ENCODE measurements at regions not wholly inside any gene's neighbourhood (a gene's known extent, or its start where the extent isn't known, plus 50 kb on each side); places are given as distances from the start of the nearest gene placed in this dataset.

DNA sequence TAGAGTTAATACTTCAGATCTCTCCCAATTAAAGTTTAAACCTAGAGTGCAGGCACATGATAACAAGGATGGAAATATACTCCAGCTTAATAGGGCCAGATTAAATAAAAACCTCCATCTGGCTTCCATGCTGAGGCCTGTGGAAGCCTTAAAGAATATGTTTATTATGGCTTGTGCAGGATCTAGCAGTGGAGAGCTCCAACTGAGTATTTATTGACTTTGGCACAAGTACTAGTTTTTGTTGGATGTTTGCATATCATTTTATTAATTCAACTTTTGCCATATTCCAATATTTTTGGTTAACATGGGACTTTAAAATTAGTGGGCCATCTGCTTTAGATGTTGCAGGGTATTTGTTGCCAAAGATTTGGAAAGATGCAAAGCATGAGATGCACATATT lies 860.4 kb upstream of the SOX11 start:
- no peak overlapping the region for H2AFZ ChIP-seq (ENCODE audit: low read length)
- H3K27ac ChIP-seq (replicated peaks; ENCODE audit: low read length), result no peak overlapping the region
- H2BK12ac ChIP-seq (ENCODE audit: low read length), result no peak overlapping the region
- H3K23ac ChIP-seq (ENCODE audit: low read depth, low read length, poor library complexity), result no peak overlapping the region
- no peak overlapping the region for H3K4me2 ChIP-seq (ENCODE audit: insufficient read depth, low read length, poor library complexity, severe bottlenecking)
- H4K8ac ChIP-seq (ENCODE audit: low read depth, low read length), result no peak overlapping the region
- no peak overlapping the region for H2BK120ac ChIP-seq (ENCODE audit: low read depth, low read length)
- H3K4ac ChIP-seq (ENCODE audit: low read length), result no peak overlapping the region
- H3K14ac ChIP-seq (ENCODE audit: low read length), result no peak overlapping the region
- peaks cover 0 to 2% of the 10 kb centered on the region in 2 donors for H3K9me3 ChIP-seq (replicated peaks in 1 of 2; ENCODE audit: control insufficient read depth in 2 of 2, insufficient read depth in 1 of 2, low read depth in 1 of 2, low read length in 2 of 2)
- H3K79me1 ChIP-seq (ENCODE audit: low read depth, low read length), result no peaks in the 10 kb centered on the region
- no peak overlapping the region for H2AK5ac ChIP-seq (ENCODE audit: low read depth, low read length)
- H3K36me3 ChIP-seq (replicated peaks in 1 of 2; ENCODE audit: control insufficient read depth in 2 of 2, insufficient read depth in 2 of 2, low read length in 2 of 2), result no peaks in the 10 kb centered on the region
- H3K27me3 ChIP-seq (ENCODE audit: control insufficient read depth in 3 of 3, insufficient read depth in 3 of 3, low read depth in 1 of 3, low read length in 3 of 3), result no peaks in the 10 kb centered on the region
- no peak for DNase-seq (ENCODE audit: low spot score)
- H2BK15ac ChIP-seq (ENCODE audit: low read length), result no peak overlapping the region
- no peak overlapping the region for H3K4me3 ChIP-seq (ENCODE audit: low read length in 2 of 2)
- no peak overlapping the region for H4K91ac ChIP-seq (ENCODE audit: low read depth, low read length, poor library complexity)
- H3K4me1 ChIP-seq (ENCODE audit: control insufficient read depth in 2 of 2, insufficient read depth in 1 of 2, low read depth in 1 of 2, low read length in 2 of 2), result no peaks in the 10 kb centered on the region
- no peak overlapping the region for H2BK5ac ChIP-seq (ENCODE audit: low read length)
- H3K18ac ChIP-seq (ENCODE audit: low read length), result no peak overlapping the region
- H3K9ac ChIP-seq (ENCODE audit: low read depth, low read length, poor library complexity), result no peak overlapping the region

DNA sequence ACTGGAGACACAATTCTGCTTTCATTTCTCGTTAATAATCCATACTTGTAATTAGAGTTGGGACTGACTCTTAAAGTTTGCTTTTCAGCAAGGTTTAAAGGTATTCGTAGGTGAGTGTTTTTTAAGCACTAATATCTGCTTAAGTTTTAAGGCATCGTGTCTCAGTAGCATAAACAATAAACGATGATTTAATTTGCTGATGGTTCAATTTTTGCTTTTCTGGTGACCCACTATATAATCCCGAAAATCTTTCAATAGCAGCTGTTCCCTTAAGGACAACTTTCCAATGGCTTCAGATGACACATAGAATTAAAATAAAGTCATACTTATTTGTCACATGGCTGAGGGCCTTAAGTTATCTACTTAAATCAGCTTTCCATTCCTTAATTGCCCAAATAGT lies 859.5 kb upstream of the SOX11 start:
- H3K18ac ChIP-seq (ENCODE audit: low read length), result no peak overlapping the region
- H4K8ac ChIP-seq (ENCODE audit: low read depth, low read length), result no peak overlapping the region
- no peak overlapping the region for H3K4ac ChIP-seq (ENCODE audit: low read length)
- no peak overlapping the region for H2BK12ac ChIP-seq (ENCODE audit: low read length)
- no peak overlapping the region for H2AFZ ChIP-seq (ENCODE audit: low read length)
- no peaks in the 10 kb centered on the region for H3K27me3 ChIP-seq (ENCODE audit: control insufficient read depth in 3 of 3, insufficient read depth in 3 of 3, low read depth in 1 of 3, low read length in 3 of 3)
- H3K36me3 ChIP-seq (replicated peaks in 1 of 2; ENCODE audit: control insufficient read depth in 2 of 2, insufficient read depth in 2 of 2, low read length in 2 of 2), result no peaks in the 10 kb centered on the region
- no peaks in the 10 kb centered on the region for H3K79me1 ChIP-seq (ENCODE audit: low read depth, low read length)
- no peak overlapping the region for H2BK5ac ChIP-seq (ENCODE audit: low read length)
- H3K9me3 ChIP-seq (replicated peaks in 1 of 2; ENCODE audit: control insufficient read depth in 2 of 2, insufficient read depth in 1 of 2, low read depth in 1 of 2, low read length in 2 of 2), result peaks cover 0 to 2% of the 10 kb centered on the region in 2 donors
- H2BK15ac ChIP-seq (ENCODE audit: low read length), result no peak overlapping the region
- no peak overlapping the region for H2BK120ac ChIP-seq (ENCODE audit: low read depth, low read length)
- no peak overlapping the region for H4K91ac ChIP-seq (ENCODE audit: low read depth, low read length, poor library complexity)
- no peak overlapping the region for H3K23ac ChIP-seq (ENCODE audit: low read depth, low read length, poor library complexity)
- no peak overlapping the region for H3K27ac ChIP-seq (replicated peaks; ENCODE audit: low read length)
- no peak overlapping the region for H3K4me3 ChIP-seq (ENCODE audit: low read length in 2 of 2)
- no peak overlapping the region for H3K9ac ChIP-seq (ENCODE audit: low read depth, low read length, poor library complexity)
- no peak for DNase-seq (ENCODE audit: low spot score)
- WGBS, 2 donors (ENCODE audit: extremely low coverage in 2 of 2, insufficient read length in 2 of 2, insufficient replicate concordance in 1 of 2), result no CpG with 5 or more reads among the region's 5 CpGs
- H3K14ac ChIP-seq (ENCODE audit: low read length), result no peak overlapping the region
- H2AK5ac ChIP-seq (ENCODE audit: low read depth, low read length), result no peak overlapping the region
- H3K4me1 ChIP-seq (ENCODE audit: control insufficient read depth in 2 of 2, insufficient read depth in 1 of 2, low read depth in 1 of 2, low read length in 2 of 2), result no peaks in the 10 kb centered on the region
- H3K4me2 ChIP-seq (ENCODE audit: insufficient read depth, low read length, poor library complexity, severe bottlenecking), result no peak overlapping the region

DNA sequence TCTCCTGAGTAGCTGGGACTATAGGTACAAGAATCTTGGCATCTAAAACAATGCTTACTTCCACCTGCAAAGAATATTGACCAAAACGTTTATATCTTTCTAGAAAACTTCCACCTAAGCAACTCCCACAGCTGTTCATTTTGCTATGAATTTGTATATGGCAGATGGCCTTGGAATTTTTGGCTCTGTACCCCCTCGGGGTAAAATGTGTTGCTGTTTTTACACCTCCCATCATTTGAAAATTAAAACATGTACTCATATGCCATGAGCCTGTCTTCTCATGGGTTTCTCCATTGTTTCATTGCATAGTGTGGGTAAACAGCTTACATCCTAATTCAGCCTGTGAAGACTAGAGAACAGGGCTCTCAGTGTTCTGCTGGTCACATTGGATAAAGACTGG lies 853.6 kb upstream of the SOX11 start:
- Histone ChIP-seq H4K91ac (ENCODE audit: low read depth, low read length, poor library complexity) (no peak overlapping the region), H3K9me3 (replicated peaks in 1 of 2; ENCODE audit: control insufficient read depth in 2 of 2, insufficient read depth in 1 of 2, low read depth in 1 of 2, low read length in 2 of 2) (peaks cover 0 to 2% of the 10 kb centered on the region in 2 donors), H3K4me1 (ENCODE audit: control insufficient read depth in 2 of 2, insufficient read depth in 1 of 2, low read depth in 1 of 2, low read length in 2 of 2) (no peaks in the 10 kb centered on the region), H3K18ac (ENCODE audit: low read length) (no peak overlapping the region), H3K27ac (replicated peaks; ENCODE audit: low read length) (no peak overlapping the region), H3K4ac (ENCODE audit: low read length) (no peak overlapping the region), H2AFZ (ENCODE audit: low read length) (no peak overlapping the region), H3K79me1 (ENCODE audit: low read depth, low read length) (no peaks in the 10 kb centered on the region), H2BK120ac (ENCODE audit: low read depth, low read length) (no peak overlapping the region), H4K8ac (ENCODE audit: low read depth, low read length) (no peak overlapping the region), H2AK5ac (ENCODE audit: low read depth, low read length) (no peak overlapping the region), H3K9ac (ENCODE audit: low read depth, low read length, poor library complexity) (no peak overlapping the region), H3K27me3 (ENCODE audit: control insufficient read depth in 3 of 3, insufficient read depth in 3 of 3, low read depth in 1 of 3, low read length in 3 of 3) (no peaks in the 10 kb centered on the region), H3K4me3 (ENCODE audit: low read length in 2 of 2) (no peak overlapping the region), H3K14ac (ENCODE audit: low read length) (no peak overlapping the region), H3K4me2 (ENCODE audit: insufficient read depth, low read length, poor library complexity, severe bottlenecking) (no peak overlapping the region), H2BK5ac (ENCODE audit: low read length) (no peak overlapping the region), H2BK15ac (ENCODE audit: low read length) (no peak overlapping the region), H3K36me3 (replicated peaks in 1 of 2; ENCODE audit: control insufficient read depth in 2 of 2, insufficient read depth in 2 of 2, low read length in 2 of 2) (no peaks in the 10 kb centered on the region), H2BK12ac (ENCODE audit: low read length) (no peak overlapping the region), H3K23ac (ENCODE audit: low read depth, low read length, poor library complexity) (no peak overlapping the region)
- WGBS, 2 donors (ENCODE audit: extremely low coverage in 2 of 2, insufficient read length in 2 of 2, insufficient replicate concordance in 1 of 2), result no CpG with 5 or more reads among the region's 2 CpGs
- no peak for DNase-seq (ENCODE audit: low spot score)

DNA sequence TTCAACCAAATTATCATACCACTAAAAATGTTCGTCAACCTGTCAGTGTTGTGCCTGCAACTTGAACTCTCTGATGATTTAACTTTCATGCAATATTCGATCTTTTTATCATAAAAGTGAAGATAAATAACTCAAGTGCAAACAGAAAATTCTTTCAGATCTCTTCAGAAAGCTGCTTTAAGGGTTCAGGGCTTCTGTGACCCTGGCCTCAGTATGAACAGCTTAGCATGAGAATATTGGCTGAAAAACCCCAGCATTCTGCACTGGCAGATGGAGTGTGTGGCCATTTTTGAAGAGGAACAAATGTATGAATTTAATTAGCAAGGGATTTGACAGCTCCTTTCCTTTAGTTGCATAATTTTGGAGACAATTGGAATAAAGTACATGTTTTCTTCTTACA lies 851.4 kb upstream of the SOX11 start:
- Histone ChIP-seq H3K4me1 (ENCODE audit: control insufficient read depth in 2 of 2, insufficient read depth in 1 of 2, low read depth in 1 of 2, low read length in 2 of 2) (no peaks in the 10 kb centered on the region), H3K79me1 (ENCODE audit: low read depth, low read length) (no peaks in the 10 kb centered on the region), H2AK5ac (ENCODE audit: low read depth, low read length) (no peak overlapping the region), H3K14ac (ENCODE audit: low read length) (no peak overlapping the region), H3K4me2 (ENCODE audit: insufficient read depth, low read length, poor library complexity, severe bottlenecking) (no peak overlapping the region), H3K9ac (ENCODE audit: low read depth, low read length, poor library complexity) (no peak overlapping the region), H2BK15ac (ENCODE audit: low read length) (no peak overlapping the region), H3K27me3 (ENCODE audit: control insufficient read depth in 3 of 3, insufficient read depth in 3 of 3, low read depth in 1 of 3, low read length in 3 of 3) (no peaks in the 10 kb centered on the region), H3K18ac (ENCODE audit: low read length) (no peak overlapping the region), H2BK120ac (ENCODE audit: low read depth, low read length) (no peak overlapping the region), H3K23ac (ENCODE audit: low read depth, low read length, poor library complexity) (no peak overlapping the region), H3K4ac (ENCODE audit: low read length) (no peak overlapping the region), H4K91ac (ENCODE audit: low read depth, low read length, poor library complexity) (no peak overlapping the region), H2AFZ (ENCODE audit: low read length) (no peak overlapping the region), H2BK5ac (ENCODE audit: low read length) (no peak overlapping the region), H3K9me3 (replicated peaks in 1 of 2; ENCODE audit: control insufficient read depth in 2 of 2, insufficient read depth in 1 of 2, low read depth in 1 of 2, low read length in 2 of 2) (peaks cover 0 to 2% of the 10 kb centered on the region in 2 donors), H2BK12ac (ENCODE audit: low read length) (no peak overlapping the region), H4K8ac (ENCODE audit: low read depth, low read length) (no peak overlapping the region), H3K4me3 (ENCODE audit: low read length in 2 of 2) (no peak overlapping the region), H3K36me3 (replicated peaks in 1 of 2; ENCODE audit: control insufficient read depth in 2 of 2, insufficient read depth in 2 of 2, low read length in 2 of 2) (no peaks in the 10 kb centered on the region), H3K27ac (replicated peaks; ENCODE audit: low read length) (no peak overlapping the region)
- DNase-seq (ENCODE audit: low spot score), result no peak
- no CpG with 5 or more reads among the region's 2 CpGs for WGBS, 2 donors (ENCODE audit: extremely low coverage in 2 of 2, insufficient read length in 2 of 2, insufficient replicate concordance in 1 of 2)
